ENCODE measurements at regions not wholly inside any gene's neighbourhood (a gene's known extent, or its start where the extent isn't known, plus 50 kb on each side); places are given as distances from the start of the nearest gene placed in this dataset.

DNA sequence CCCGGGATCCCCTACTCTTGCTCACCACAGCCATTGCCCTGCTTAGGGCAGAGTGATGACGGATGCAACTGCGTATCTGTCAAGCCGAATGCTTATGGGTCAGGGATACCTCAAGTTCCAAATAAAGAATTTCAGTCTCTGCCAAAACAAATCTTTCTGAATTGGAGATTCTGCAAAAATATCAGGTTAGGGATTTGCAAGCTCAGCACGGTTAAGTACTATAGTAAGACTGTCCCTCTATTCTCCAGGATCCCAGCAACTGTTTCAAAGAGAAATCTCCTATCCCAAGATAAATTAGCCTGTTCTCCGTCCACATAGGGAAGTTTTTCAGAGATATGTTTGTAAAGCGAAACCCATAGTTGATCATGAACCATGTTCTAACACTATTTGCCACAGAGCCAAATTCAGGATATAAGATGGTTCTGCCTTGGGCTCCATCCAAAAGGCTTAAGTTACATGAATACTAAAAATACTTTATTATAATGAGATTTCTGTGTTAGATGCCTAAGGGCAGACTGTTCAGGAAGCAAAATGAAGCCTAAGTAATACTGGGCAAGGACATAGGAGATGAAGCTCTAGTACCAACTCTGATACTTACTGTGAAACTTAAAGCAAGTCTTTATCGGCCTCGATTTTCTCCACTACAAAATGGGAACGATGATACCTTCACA is 100.1 kb upstream of the LPP start:
- 66 to 75% methylated on average over 10 of the region's 10 CpGs for WGBS, 2 donors
- no peak overlapping the region for H3K4me3 ChIP-seq (ENCODE audit: low read depth, poor library complexity, severe bottlenecking)
- TF ChIP-seq POLR2A (IDR thresholded peaks at IDR 0.05) = no peak
- TF ChIP-seq, protein P1, sequence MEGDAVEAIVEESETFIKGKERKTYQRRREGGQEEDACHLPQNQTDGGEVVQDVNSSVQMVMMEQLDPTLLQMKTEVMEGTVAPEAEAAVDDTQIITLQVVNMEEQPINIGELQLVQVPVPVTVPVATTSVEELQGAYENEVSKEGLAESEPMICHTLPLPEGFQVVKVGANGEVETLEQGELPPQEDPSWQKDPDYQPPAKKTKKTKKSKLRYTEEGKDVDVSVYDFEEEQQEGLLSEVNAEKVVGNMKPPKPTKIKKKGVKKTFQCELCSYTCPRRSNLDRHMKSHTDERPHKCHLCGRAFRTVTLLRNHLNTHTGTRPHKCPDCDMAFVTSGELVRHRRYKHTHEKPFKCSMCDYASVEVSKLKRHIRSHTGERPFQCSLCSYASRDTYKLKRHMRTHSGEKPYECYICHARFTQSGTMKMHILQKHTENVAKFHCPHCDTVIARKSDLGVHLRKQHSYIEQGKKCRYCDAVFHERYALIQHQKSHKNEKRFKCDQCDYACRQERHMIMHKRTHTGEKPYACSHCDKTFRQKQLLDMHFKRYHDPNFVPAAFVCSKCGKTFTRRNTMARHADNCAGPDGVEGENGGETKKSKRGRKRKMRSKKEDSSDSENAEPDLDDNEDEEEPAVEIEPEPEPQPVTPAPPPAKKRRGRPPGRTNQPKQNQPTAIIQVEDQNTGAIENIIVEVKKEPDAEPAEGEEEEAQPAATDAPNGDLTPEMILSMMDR (IDR thresholded peaks at IDR 0.05) = no peak
- intact Hi-C loops (cut with DNase I; ENCODE audit: low total_unique reads) = no loop called here
- no peak for DNase-seq (ENCODE audit: low spot score in 2 of 2)

DNA sequence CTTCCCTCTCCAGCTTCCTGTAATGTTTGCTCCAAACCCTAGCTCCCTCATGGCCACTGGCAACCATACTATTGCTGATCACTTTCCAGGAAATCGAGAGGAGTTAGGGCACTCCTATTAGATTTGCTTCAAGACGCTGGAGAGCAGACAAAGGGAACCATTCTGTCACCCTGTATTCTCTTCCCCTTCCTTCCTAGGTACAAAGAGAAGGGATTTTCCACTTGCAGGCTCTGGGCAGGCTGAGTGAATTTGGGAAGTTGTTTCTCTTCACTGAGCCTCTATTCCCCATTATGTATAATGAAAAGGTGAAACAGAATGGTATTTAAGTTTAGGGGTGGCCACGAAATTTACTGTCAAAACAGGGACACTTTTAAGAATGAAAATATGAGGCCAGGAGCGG is 99.4 kb upstream of the LPP start:
- TF ChIP-seq POLR2A (IDR thresholded peaks at IDR 0.05) = no peak
- TF ChIP-seq, protein P1 (IDR thresholded peaks at IDR 0.05) = no peak
- WGBS, 2 donors = 61 to 75% methylated on average over 4 of the region's 4 CpGs
- no peak for DNase-seq (ENCODE audit: low spot score in 2 of 2)
- intact Hi-C loops (cut with DNase I; ENCODE audit: low total_unique reads) = no loop called here
- no peak overlapping the region for H3K4me3 ChIP-seq (ENCODE audit: low read depth, poor library complexity, severe bottlenecking)

DNA sequence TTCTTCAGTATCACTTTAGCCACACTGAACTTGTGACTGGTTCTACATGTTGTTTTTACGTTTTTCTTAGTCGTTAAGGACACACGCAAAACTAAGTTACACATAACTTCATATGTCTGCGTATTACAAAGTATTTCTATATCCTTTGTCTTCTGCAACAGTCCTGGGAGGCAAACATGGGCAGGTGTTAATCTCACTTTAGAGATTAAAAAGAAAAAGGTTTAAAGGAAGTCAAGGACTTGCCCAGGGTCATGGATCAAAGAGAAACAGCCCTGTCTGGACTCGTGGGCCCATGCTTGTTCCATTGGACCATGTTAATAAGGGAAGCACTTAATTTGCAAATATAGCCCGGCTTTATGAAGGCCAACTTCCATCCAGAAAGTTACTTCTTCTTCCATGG is 98.6 kb upstream of the LPP start:
- H3K4me3 ChIP-seq (ENCODE audit: low read depth, poor library complexity, severe bottlenecking) = no peak overlapping the region
- intact Hi-C loops (cut with DNase I; ENCODE audit: low total_unique reads) = no loop called here
- DNase-seq (ENCODE audit: low spot score in 2 of 2) = no peak
- TF ChIP-seq, protein P1 (IDR thresholded peaks at IDR 0.05) = no peak
- no peak for TF ChIP-seq POLR2A (IDR thresholded peaks at IDR 0.05)
- 88 to 91% methylated on average over 6 of the region's 6 CpGs for WGBS, 2 donors

DNA sequence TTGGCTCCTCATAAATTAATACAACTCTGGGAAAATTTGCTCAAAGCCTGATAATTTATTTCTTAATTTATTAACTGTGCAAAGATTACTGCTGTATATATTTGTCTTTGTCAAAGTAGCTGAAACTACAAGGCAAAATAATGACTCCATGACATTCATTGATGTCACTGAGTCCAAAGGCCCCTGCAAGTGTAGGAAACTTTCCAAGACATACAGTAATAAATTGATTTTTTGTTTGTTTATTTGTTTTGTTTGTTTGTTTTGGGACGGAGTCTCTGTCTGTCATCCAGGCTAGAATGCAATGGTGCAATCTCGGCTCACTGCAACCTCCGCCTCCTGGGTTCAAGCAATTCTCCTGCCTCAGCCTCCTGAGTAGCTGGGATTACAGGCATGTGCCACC is 96.8 kb upstream of the LPP start:
- no peak for TF ChIP-seq POLR2A (IDR thresholded peaks at IDR 0.05)
- TF ChIP-seq, protein P1 (IDR thresholded peaks at IDR 0.05) = no peak
- H3K4me3 ChIP-seq (ENCODE audit: low read depth, poor library complexity, severe bottlenecking) = no peak overlapping the region
- DNase-seq (ENCODE audit: low spot score in 2 of 2) = no peak
- 82 to 86% methylated on average over 3 of the region's 3 CpGs for WGBS, 2 donors
- intact Hi-C loops (cut with DNase I; ENCODE audit: low total_unique reads) = no loop called here

DNA sequence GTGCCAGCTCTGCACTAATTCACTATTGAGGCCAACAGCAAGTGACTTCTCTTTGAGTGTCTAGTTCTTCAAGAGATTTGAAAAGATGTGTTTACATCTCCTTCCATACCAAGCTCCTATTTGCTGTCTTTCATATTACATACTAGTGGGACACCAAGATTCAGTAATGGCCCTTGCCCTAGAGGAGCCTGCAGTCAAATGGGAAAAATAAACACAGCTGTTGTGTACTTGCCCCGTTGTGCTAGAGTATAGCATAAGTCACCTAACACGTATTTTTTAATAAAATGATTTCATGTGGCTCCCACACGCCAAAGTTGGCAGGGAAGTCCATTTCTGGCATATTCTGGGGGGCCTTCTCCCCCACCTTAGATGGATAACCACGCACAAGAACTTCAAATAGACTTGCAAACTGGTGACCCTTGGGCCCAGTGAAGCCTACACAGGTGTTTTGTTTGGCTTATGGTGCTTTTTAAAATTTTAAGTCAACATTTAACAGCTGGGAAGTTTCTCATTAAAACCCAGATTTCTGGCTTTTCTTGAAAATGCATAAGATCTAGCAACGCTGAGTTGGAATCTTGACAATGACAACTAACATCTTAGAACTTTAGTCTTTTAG is 95.3 kb upstream of the LPP start:
- DNase-seq (ENCODE audit: low spot score in 2 of 2) = no peak
- TF ChIP-seq, protein P1 (IDR thresholded peaks at IDR 0.05) = no peak
- TF ChIP-seq POLR2A (IDR thresholded peaks at IDR 0.05) = no peak
- intact Hi-C loops (cut with DNase I; ENCODE audit: low total_unique reads) = no loop called here
- no peak overlapping the region for H3K4me3 ChIP-seq (ENCODE audit: low read depth, poor library complexity, severe bottlenecking)
- WGBS, 2 donors = 83 to 85% methylated on average over 5 of the region's 5 CpGs

DNA sequence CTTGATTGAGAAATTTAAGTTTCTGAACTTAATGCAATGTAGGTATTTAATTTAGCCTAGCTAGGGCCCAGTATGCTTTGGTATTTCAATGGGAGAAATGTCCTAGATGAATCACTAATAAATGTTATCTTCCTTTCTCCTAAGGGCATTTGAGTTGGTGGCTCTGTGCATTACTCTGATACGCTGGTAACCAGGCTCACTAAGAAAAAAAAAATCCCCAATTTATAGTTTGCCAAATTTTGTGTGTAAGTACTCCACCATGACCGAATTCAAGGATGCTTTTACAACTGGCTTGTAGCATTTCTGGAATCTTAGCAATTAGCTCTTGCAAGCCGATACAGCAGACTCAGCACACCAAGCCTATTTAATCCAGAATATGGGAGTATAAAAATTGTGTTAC is 94.6 kb upstream of the LPP start:
- TF ChIP-seq, protein P1 (IDR thresholded peaks at IDR 0.05) = no peak
- TF ChIP-seq POLR2A (IDR thresholded peaks at IDR 0.05) = no peak
- 47 to 63% methylated on average over 3 of the region's 3 CpGs for WGBS, 2 donors
- intact Hi-C loops (cut with DNase I; ENCODE audit: low total_unique reads) = no loop called here
- no peak overlapping the region for H3K4me3 ChIP-seq (ENCODE audit: low read depth, poor library complexity, severe bottlenecking)
- DNase-seq (ENCODE audit: low spot score in 2 of 2) = no peak

Measured in lower leg skin (tissue), 4 donors.